ENCODE measurements at regions not wholly inside any gene's neighbourhood (a gene's known extent, or its start where the extent isn't known, plus 50 kb on each side); places are given as distances from the start of the nearest gene placed in this dataset.
"Not testable (repeated sequence)": the region's sequence is repeated elsewhere in the genome, so short reads cannot be mapped to it uniquely, and the experiment has no call there.

- no peak for DNase-seq (ENCODE audit: low spot score)
- intact Hi-C loops (cut with DNase I) = no loop called here
Observed at GRCh38 chr16:7278636-7279035, 54.0 kb upstream of the RBFOX1 start.

GRCh38 chr16:7272567-7273158 lies 60.0 kb upstream of the RBFOX1 start:
- no peak for DNase-seq (ENCODE audit: low spot score)
- intact Hi-C loops (cut with DNase I) = no loop called here

GRCh38 chr16:7271486-7271885 lies 61.2 kb upstream of the RBFOX1 start:
- intact Hi-C loops (cut with DNase I) = no loop called here
- DNase-seq (ENCODE audit: low spot score) = no peak

GRCh38 chr16:7270823-7271222 lies 61.8 kb upstream of the RBFOX1 start:
- DNase-seq (ENCODE audit: low spot score) = no peak
- intact Hi-C loops (cut with DNase I) = no loop called here

- intact Hi-C loops (cut with DNase I) = no loop called here
- DNase-seq (ENCODE audit: low spot score) = no peak
Observed at GRCh38 chr16:7270006-7270405, 62.6 kb upstream of the RBFOX1 start.

- DNase-seq (ENCODE audit: low spot score) = no peak
- intact Hi-C loops (cut with DNase I) = no loop called here
Observed at GRCh38 chr16:7268182-7268581, 64.5 kb upstream of the RBFOX1 start.

GRCh38 chr16:7257016-7257415 lies 75.6 kb upstream of the RBFOX1 start:
- intact Hi-C loops (cut with DNase I) = no loop called here

GRCh38 chr16:7246578-7246977 lies 86.1 kb upstream of the RBFOX1 start:
- no peak for DNase-seq (ENCODE audit: low spot score)
- intact Hi-C loops (cut with DNase I) = no loop called here

More at GRCh38 chr16:7257016-7257415, 75.6 kb upstream of the RBFOX1 start:
- no peak for DNase-seq (ENCODE audit: low spot score)

- DNase-seq (ENCODE audit: low spot score) = no peak
- intact Hi-C loops (cut with DNase I) = no loop called here
Observed at GRCh38 chr16:7239547-7239946, 93.1 kb upstream of the RBFOX1 start.

- intact Hi-C loops (cut with DNase I) = no loop called here
- DNase-seq (ENCODE audit: low spot score) = no peak
Observed at GRCh38 chr16:7236824-7237410, 95.7 kb upstream of the RBFOX1 start.

GRCh38 chr16:7233975-7234374 lies 98.7 kb upstream of the RBFOX1 start:
- intact Hi-C loops (cut with DNase I) = no loop called here
- DNase-seq (ENCODE audit: low spot score) = no peak

- DNase-seq (ENCODE audit: low spot score) = no peak
- intact Hi-C loops (cut with DNase I) = no loop called here
Observed at GRCh38 chr16:7231762-7232161, 100.9 kb upstream of the RBFOX1 start.

- DNase-seq (ENCODE audit: low spot score); intact Hi-C loops (cut with DNase I): not testable (repeated sequence)
Observed at GRCh38 chr16:7229433-7230218, 103.0 kb upstream of the RBFOX1 start.

- DNase-seq (ENCODE audit: low spot score) = no peak
- intact Hi-C loops (cut with DNase I) = no loop called here
Observed at GRCh38 chr16:7227229-7227721, 105.4 kb upstream of the RBFOX1 start.

GRCh38 chr16:7221157-7221556 lies 111.5 kb upstream of the RBFOX1 start:
- no peak for DNase-seq (ENCODE audit: low spot score)
- intact Hi-C loops (cut with DNase I) = no loop called here

- intact Hi-C loops (cut with DNase I) = no loop called here
- no peak for DNase-seq (ENCODE audit: low spot score)
Observed at GRCh38 chr16:7218936-7219335, 113.7 kb upstream of the RBFOX1 start.

- intact Hi-C loops (cut with DNase I) = no loop called here
- DNase-seq (ENCODE audit: low spot score) = no peak
Observed at GRCh38 chr16:7217797-7218196, 114.8 kb upstream of the RBFOX1 start.

- intact Hi-C loops (cut with DNase I) = no loop called here
Observed at GRCh38 chr16:7216719-7217118, 115.9 kb upstream of the RBFOX1 start.

GRCh38 chr16:7211781-7212180 lies 120.9 kb upstream of the RBFOX1 start:
- intact Hi-C loops (cut with DNase I) = no loop called here
- DNase-seq (ENCODE audit: low spot score) = no peak

More at GRCh38 chr16:7216719-7217118, 115.9 kb upstream of the RBFOX1 start:
- DNase-seq (ENCODE audit: low spot score) = no peak

GRCh38 chr16:7209598-7209997 lies 123.0 kb upstream of the RBFOX1 start:
- no peak for DNase-seq (ENCODE audit: low spot score)
- intact Hi-C loops (cut with DNase I) = no loop called here

GRCh38 chr16:7206469-7206868 lies 126.2 kb upstream of the RBFOX1 start:
- intact Hi-C loops (cut with DNase I) = no loop called here
- no peak for DNase-seq (ENCODE audit: low spot score)

Data from cardiac septum (tissue), 1 donor.